Activated CD4-positive, alpha-beta T cell treated with anti-CD3 and anti-CD28 coated beads for 36 hours (primary cell): ENCODE measurements at regions not wholly inside any gene's neighbourhood (a gene's known extent, or its start where the extent isn't known, plus 50 kb on each side); places are given as distances from the start of the nearest gene placed in this dataset.

Source experiments
- ATAC-seq: fragments of 200-7000 bp; cut with Tn5 transposase; one replicate; pipeline ENCODE4 v1.10.0; 2021; ENCODE audit warnings: mild to moderate bottlenecking, moderate library complexity
- CTCF ChIA-PET: fragments of 350-600 bp; sonication (Branson Sonifier 250); formaldehyde crosslinking; loops from one replicate; lab custom pipeline; 2021; ENCODE audit warnings: antibody characterized with exemption; lab: Charles Lee
- POLR2A ChIA-PET: fragments of 350-600 bp; sonication (Branson Sonifier 250); formaldehyde crosslinking; loops from one replicate; lab custom pipeline; 2021; ENCODE audit warnings: antibody characterized with exemption, inconsistent platforms; lab: Charles Lee
- DNase-seq: peaks from one replicate; pipeline ENCODE4 v3.0.0-alpha.2; 2020
- H3K27ac Mint-ChIP-seq: one replicate; pipeline ENCODE4 v1.8.0; 2021; ENCODE audit warnings: mixed read lengths
- H3K27me3 Mint-ChIP-seq: one replicate; pipeline ENCODE4 v1.8.0; 2021; ENCODE audit warnings: mixed read lengths
- H3K36me3 Mint-ChIP-seq: one replicate; pipeline ENCODE4 v1.8.0; 2021; ENCODE audit warnings: low read depth, mixed read lengths
- H3K4me1 Mint-ChIP-seq: one replicate; pipeline ENCODE4 v1.8.0; 2021; ENCODE audit warnings: mixed read lengths
- H3K4me3 Mint-ChIP-seq: one replicate; pipeline ENCODE4 v1.8.0; 2021; ENCODE audit warnings: mild to moderate bottlenecking, moderate library complexity, mixed read lengths
- H3K9me3 Mint-ChIP-seq: one replicate; pipeline ENCODE4 v1.8.0; 2021; ENCODE audit warnings: low read depth, mixed read lengths
- intact Hi-C, 2 experiments: fragments of 100-400 bp; cut with DNase I in 1 of 2; cut with micrococcal nuclease in 1 of 2; formaldehyde crosslinking; loops; one replicate each; pipeline versions ENCODE4 v1.14.2 to v1.15.1; 2022 to 2024; cut with DNase I, micrococcal nuclease

DNA sequence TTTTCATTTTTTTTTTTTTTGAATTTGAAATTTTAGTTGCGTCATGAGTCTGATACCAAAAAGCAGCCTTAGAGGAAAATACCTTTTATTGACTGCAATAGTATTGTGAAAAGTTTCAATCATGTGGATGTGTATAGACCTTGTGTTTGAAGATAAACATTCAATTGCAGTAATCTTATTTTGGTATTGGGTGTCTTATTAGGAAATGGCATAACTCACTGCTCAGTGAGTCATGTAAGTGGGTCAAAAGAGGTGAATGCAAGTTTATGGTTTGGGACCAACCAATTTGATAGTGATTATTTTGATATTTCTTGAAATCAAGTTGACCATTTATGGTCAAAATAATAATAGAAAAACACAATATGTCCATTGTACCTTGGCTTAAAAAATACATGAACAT lies 627.8 kb upstream of the SLIT2 start:
- peaks cover 20% of the 10 kb centered on the region for H3K9me3 Mint-ChIP-seq
- intact Hi-C loops, result no loop called here
- POLR2A ChIA-PET, result no interaction called here
- no peak for ATAC-seq
- H3K4me1 Mint-ChIP-seq, result no peaks in the 10 kb centered on the region
- DNase-seq, result no peak
- no peaks in the 10 kb centered on the region for H3K27me3 Mint-ChIP-seq
- no peaks in the 10 kb centered on the region for H3K36me3 Mint-ChIP-seq
- CTCF ChIA-PET, result no interaction called here
- H3K27ac Mint-ChIP-seq, result no peak overlapping the region
- H3K4me3 Mint-ChIP-seq, result no peak overlapping the region

DNA sequence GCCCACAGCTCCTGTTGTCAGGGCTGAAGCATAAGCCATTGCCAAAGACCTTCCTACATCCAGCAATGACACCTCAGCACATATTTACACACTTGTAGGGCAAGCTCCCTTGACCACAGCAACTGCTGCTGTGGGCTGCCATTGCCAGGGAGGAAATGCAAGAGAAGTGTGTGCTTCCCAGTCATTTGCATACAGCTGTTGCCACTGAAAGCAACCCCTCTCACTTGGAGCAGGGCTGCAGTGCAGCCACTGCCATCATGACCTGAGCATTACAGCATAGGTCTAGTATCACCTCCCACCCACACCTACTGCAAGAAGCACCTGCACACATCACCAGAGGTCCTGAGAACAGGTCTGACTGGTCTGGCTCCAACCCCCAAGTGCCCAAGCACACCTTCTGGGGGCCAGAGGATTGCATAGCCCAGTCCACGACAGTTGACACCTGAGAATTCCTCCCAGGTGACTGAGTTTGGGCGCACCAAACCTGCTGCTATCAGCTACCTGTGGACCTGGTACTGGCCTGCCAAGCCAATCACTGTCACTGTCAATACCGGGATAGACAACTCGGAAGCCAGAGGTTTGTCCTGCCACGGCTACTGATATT lies 636.5 kb upstream of the SLIT2 start:
- no peaks in the 10 kb centered on the region for H3K27me3 Mint-ChIP-seq
- no peak overlapping the region for H3K27ac Mint-ChIP-seq
- ATAC-seq (no peak), DNase-seq (no peak)
- intact Hi-C loops, result no loop called here
- POLR2A ChIA-PET, result no interaction called here
- peaks cover 16% of the 10 kb centered on the region for H3K9me3 Mint-ChIP-seq
- no peaks in the 10 kb centered on the region for H3K4me1 Mint-ChIP-seq
- CTCF ChIA-PET, result no interaction called here
- no peaks in the 10 kb centered on the region for H3K36me3 Mint-ChIP-seq
- no peak overlapping the region for H3K4me3 Mint-ChIP-seq

GRCh38 chr4:19614171-19614570 lies 637.5 kb upstream of the SLIT2 start:
- ChIA-PET POLR2A (no interaction called here), CTCF (no interaction called here)
- no peaks in the 10 kb centered on the region for H3K4me1 Mint-ChIP-seq
- H3K36me3 Mint-ChIP-seq, result no peaks in the 10 kb centered on the region
- intact Hi-C loops, result no loop called here
- H3K27me3 Mint-ChIP-seq, result no peaks in the 10 kb centered on the region
- ATAC-seq (no peak), DNase-seq (no peak)
- H3K9me3 Mint-ChIP-seq, result peaks cover 16% of the 10 kb centered on the region
- H3K4me3 Mint-ChIP-seq, result no peak overlapping the region
- H3K27ac Mint-ChIP-seq, result no peak overlapping the region

- ATAC-seq (no peak), DNase-seq (no peak)
- H3K9me3 Mint-ChIP-seq, result peaks cover 10% of the 10 kb centered on the region
- H3K4me3 Mint-ChIP-seq, result no peak overlapping the region
- no peaks in the 10 kb centered on the region for H3K36me3 Mint-ChIP-seq
- intact Hi-C loops, result no loop called here
- H3K27ac Mint-ChIP-seq, result no peak overlapping the region
- no peaks in the 10 kb centered on the region for H3K4me1 Mint-ChIP-seq
- ChIA-PET POLR2A (no interaction called here), CTCF (no interaction called here)
- H3K27me3 Mint-ChIP-seq, result no peaks in the 10 kb centered on the region
Observed at GRCh38 chr4:19596342-19596741, 655.4 kb upstream of the SLIT2 start.

DNA sequence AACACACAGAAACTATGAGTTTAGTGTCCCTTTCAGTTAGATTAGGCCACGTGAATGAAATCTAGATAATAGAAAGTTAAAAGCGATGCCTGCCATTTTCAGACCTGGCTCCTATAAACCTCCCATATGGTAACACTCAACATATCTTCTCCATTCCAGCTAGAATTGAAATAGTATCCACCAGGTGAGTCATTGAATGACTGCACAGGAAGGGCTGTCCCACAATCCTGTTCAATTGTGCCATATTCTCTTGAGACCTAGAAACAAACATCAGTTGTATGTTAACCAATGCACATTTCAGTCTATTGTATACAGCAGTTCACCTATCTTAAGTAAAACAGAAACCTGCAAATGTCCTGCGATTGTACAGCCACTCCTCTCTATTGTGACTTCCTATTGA lies 659.3 kb upstream of the SLIT2 start:
- Mint-ChIP-seq H3K27me3 (no peaks in the 10 kb centered on the region), H3K4me1 (no peaks in the 10 kb centered on the region), H3K27ac (no peak overlapping the region), H3K36me3 (no peaks in the 10 kb centered on the region), H3K4me3 (no peak overlapping the region), H3K9me3 (peaks cover 7% of the 10 kb centered on the region)
- ChIA-PET CTCF (no interaction called here), POLR2A (no interaction called here)
- no peak for DNase-seq
- ATAC-seq, result no peak
- intact Hi-C loops, result no loop called here

GRCh38 chr4:19583827-19584569 lies 667.7 kb upstream of the SLIT2 start:
- no peaks in the 10 kb centered on the region for H3K9me3 Mint-ChIP-seq
- intact Hi-C loops, result no loop called here
- H3K36me3 Mint-ChIP-seq, result no peaks in the 10 kb centered on the region
- H3K27me3 Mint-ChIP-seq, result no peaks in the 10 kb centered on the region
- H3K27ac Mint-ChIP-seq, result no peak overlapping the region
- no peak overlapping the region for H3K4me3 Mint-ChIP-seq
- ATAC-seq (no peak), DNase-seq (no peak)
- CTCF ChIA-PET, result no interaction called here
- no peaks in the 10 kb centered on the region for H3K4me1 Mint-ChIP-seq
- POLR2A ChIA-PET, result no interaction called here

DNA sequence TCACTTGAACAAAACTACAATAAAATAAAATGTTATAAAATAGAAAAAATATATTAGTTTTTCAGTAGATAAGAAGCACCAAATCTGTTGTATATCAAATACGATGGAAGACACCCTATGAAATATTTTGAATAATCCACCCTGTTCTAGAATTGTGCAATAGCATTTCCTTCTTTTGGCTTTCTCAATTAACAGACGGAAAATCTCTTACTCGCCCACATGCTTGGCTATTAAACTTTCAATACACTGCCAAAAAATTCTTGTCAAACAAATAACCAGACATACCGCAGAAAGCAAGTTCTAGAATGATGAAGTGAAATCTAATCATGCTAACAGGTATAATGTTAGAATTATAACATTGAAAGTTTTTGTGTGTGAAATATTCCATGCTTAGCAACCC lies 671.6 kb upstream of the SLIT2 start:
- POLR2A ChIA-PET, result no interaction called here
- no peak for ATAC-seq
- no peaks in the 10 kb centered on the region for H3K27me3 Mint-ChIP-seq
- CTCF ChIA-PET, result no interaction called here
- H3K9me3 Mint-ChIP-seq, result peaks cover 6% of the 10 kb centered on the region
- no peak overlapping the region for H3K4me3 Mint-ChIP-seq
- H3K4me1 Mint-ChIP-seq, result no peaks in the 10 kb centered on the region
- no peak for DNase-seq
- H3K36me3 Mint-ChIP-seq, result no peaks in the 10 kb centered on the region
- no peak overlapping the region for H3K27ac Mint-ChIP-seq
- intact Hi-C loops, result no loop called here

GRCh38 chr4:19579608-19580007 lies 672.1 kb upstream of the SLIT2 start:
- DNase-seq (no peak), ATAC-seq (no peak)
- ChIA-PET CTCF (no interaction called here), POLR2A (no interaction called here)
- Mint-ChIP-seq H3K27me3 (no peaks in the 10 kb centered on the region), H3K27ac (no peak overlapping the region), H3K9me3 (peaks cover 6% of the 10 kb centered on the region), H3K36me3 (no peaks in the 10 kb centered on the region), H3K4me3 (no peak overlapping the region), H3K4me1 (no peaks in the 10 kb centered on the region)
- intact Hi-C loops, result no loop called here

GRCh38 chr4:19577097-19577496 lies 674.6 kb upstream of the SLIT2 start:
- POLR2A ChIA-PET, result no interaction called here
- H3K36me3 Mint-ChIP-seq, result no peaks in the 10 kb centered on the region
- H3K4me3 Mint-ChIP-seq, result no peak overlapping the region
- H3K4me1 Mint-ChIP-seq, result no peaks in the 10 kb centered on the region
- ATAC-seq (no peak), DNase-seq (no peak)
- intact Hi-C loops, result no loop called here
- no peaks in the 10 kb centered on the region for H3K27me3 Mint-ChIP-seq
- H3K9me3 Mint-ChIP-seq, result peaks cover 9% of the 10 kb centered on the region
- no peak overlapping the region for H3K27ac Mint-ChIP-seq
- CTCF ChIA-PET, result no interaction called here

- ChIA-PET POLR2A (no interaction called here), CTCF (no interaction called here)
- peaks cover 9% of the 10 kb centered on the region for H3K9me3 Mint-ChIP-seq
- H3K4me1 Mint-ChIP-seq, result no peaks in the 10 kb centered on the region
- no peak overlapping the region for H3K27ac Mint-ChIP-seq
- DNase-seq (no peak), ATAC-seq (no peak)
- H3K4me3 Mint-ChIP-seq, result no peak overlapping the region
- intact Hi-C loops, result no loop called here
- no peaks in the 10 kb centered on the region for H3K36me3 Mint-ChIP-seq
- no peaks in the 10 kb centered on the region for H3K27me3 Mint-ChIP-seq
Observed at GRCh38 chr4:19575924-19576323, 675.8 kb upstream of the SLIT2 start.

- Mint-ChIP-seq H3K4me3 (no peak overlapping the region), H3K36me3 (no peaks in the 10 kb centered on the region), H3K27ac (no peak overlapping the region), H3K27me3 (no peaks in the 10 kb centered on the region), H3K9me3 (peaks cover 11% of the 10 kb centered on the region), H3K4me1 (no peaks in the 10 kb centered on the region)
- DNase-seq (no peak), ATAC-seq (no peak)
- ChIA-PET POLR2A (no interaction called here), CTCF (no interaction called here)
- intact Hi-C loops, result no loop called here
Observed at GRCh38 chr4:19566041-19566440, 685.7 kb upstream of the SLIT2 start.

- Mint-ChIP-seq H3K27me3 (no peaks in the 10 kb centered on the region), H3K4me1 (no peaks in the 10 kb centered on the region), H3K9me3 (peaks cover 8% of the 10 kb centered on the region), H3K36me3 (no peaks in the 10 kb centered on the region), H3K4me3 (no peak overlapping the region), H3K27ac (no peak overlapping the region)
- intact Hi-C loops, result no loop called here
- DNase-seq (no peak), ATAC-seq (no peak)
- ChIA-PET POLR2A (no interaction called here), CTCF (no interaction called here)
Observed at GRCh38 chr4:19562456-19562855, 689.2 kb upstream of the SLIT2 start.
